ENCODE measurements at regions not wholly inside any gene's neighbourhood (a gene's known extent, or its start where the extent isn't known, plus 50 kb on each side); places are given as distances from the start of the nearest gene placed in this dataset.

- TF ChIP-seq E2F8 (IDR thresholded peaks at IDR 0.05; ENCODE audit: low read depth, partially characterized antibody) (no peak), SREBF2 (IDR thresholded peaks at IDR 0.05; ENCODE audit: low read length) (no peak), ASH2L (IDR thresholded peaks at IDR 0.05; ENCODE audit: borderline replicate concordance, low read depth) (no peak), NRF1 (conservative IDR thresholded peaks at IDR 0.05; ENCODE audit: low read depth, low read length) (no peak), ZNF622 (IDR thresholded peaks at IDR 0.05) (no peak)
Observed at GRCh38 chr5:168217497-168217896, 73.9 kb upstream of the WWC1 start (continued).

- no peak overlapping the region for H2AFZ ChIP-seq (ENCODE audit: control insufficient read depth, low read depth, low read length)
- CTCF ChIA-PET: interaction anchor here (0.6 to 7.1 kb wide), 20 partner anchors 7 to 640 kb away, joined by 3 to 81 read pairs (median 5); no protein-coding TSS in a partner anchor
- WGBS (ENCODE audit: insufficient coverage, insufficient replicate concordance, low lambda C conversion rate, missing lambda C conversion rate): 44% methylated on average over 9 of the region's 9 CpGs
- RAD21 ChIA-PET (ENCODE audit: unreplicated experiment): interaction anchor here (0.7 to 3.1 kb wide), 7 partner anchors 10 to 497 kb away, joined by 3 to 28 read pairs (median 4); no protein-coding TSS in a partner anchor
- H3K9ac ChIP-seq (ENCODE audit: control insufficient read depth, insufficient read depth, low read length): no peak overlapping the region
- H3K27ac ChIP-seq (ENCODE audit: control insufficient read depth, insufficient read depth): no peak overlapping the region
- POLR2A ChIA-PET: no interaction called here
- ATAC-seq: no peak
- H3K4me3 ChIP-seq: no peak overlapping the region
- H3K36me3 ChIP-seq (ENCODE audit: control insufficient read depth in 2 of 2, insufficient read depth in 2 of 2, low read length in 1 of 2): no peaks in the 10 kb centered on the region
- H3K4me2 ChIP-seq (ENCODE audit: control insufficient read depth, insufficient read depth): no peak overlapping the region
- no peaks in the 10 kb centered on the region for H3K4me1 ChIP-seq (ENCODE audit: control insufficient read depth, insufficient read depth, low read length)
- BruUV-seq (replicated peaks): no TSS peak
- no peak for FAIRE-seq
- no peak for DNase-seq (ENCODE audit: low read depth, low spot score)
- no peaks in the 10 kb centered on the region for H4K20me1 ChIP-seq (ENCODE audit: control insufficient read depth, insufficient read depth)
- H3K9me3 ChIP-seq (replicated peaks; ENCODE audit: control insufficient read depth, insufficient read depth, low read length): no peaks in the 10 kb centered on the region
- H3K27me3 ChIP-seq (replicated peaks in 1 of 2; ENCODE audit: control insufficient read depth in 2 of 2, insufficient read depth in 2 of 2, low read length in 1 of 2): peaks cover 1 to 3% of the 10 kb centered on the region in 2 experiments; a peak in 2 of 4 replicates
- no peaks in the 10 kb centered on the region for H3K79me2 ChIP-seq (ENCODE audit: control insufficient read depth, insufficient read depth, low read length)
- in situ Hi-C loops (cut with MboI): loop anchor here (5.0 kb wide), 2 partner anchors 101 to 496 kb away; no protein-coding TSS in a partner anchor
- SMC1A ChIA-PET (ENCODE audit: uncharacterized antibody, unreplicated experiment): interaction anchor here (1.1 to 2.6 kb wide), 5 partner anchors 9 to 496 kb away, joined by 3 to 19 read pairs (median 4); no protein-coding TSS in a partner anchor
- intact Hi-C loops (cut with micrococcal nuclease; ENCODE audit: unreplicated experiment): loop anchor here (1.0 kb wide), 2 partner anchors 104 to 495 kb away; no protein-coding TSS in a partner anchor
- TF ChIP-seq GABPA (IDR thresholded peaks at IDR 0.05; ENCODE audit: low read depth) (no peak), ZNF622 (IDR thresholded peaks at IDR 0.05) (no peak), TARDBP (IDR thresholded peaks at IDR 0.05; ENCODE audit: borderline replicate concordance) (no peak), NKRF (conservative IDR thresholded peaks at IDR 0.05) (no peak), STAT3 (IDR thresholded peaks at IDR 0.05; ENCODE audit: low read depth, low read length) (no peak), MXI1 (IDR thresholded peaks at IDR 0.05; ENCODE audit: low read depth, low read length) (no peak), RB1 (IDR thresholded peaks at IDR 0.05; ENCODE audit: borderline replicate concordance) (no peak), NFYB (IDR thresholded peaks at IDR 0.05; ENCODE audit: insufficient read depth, low read depth, low read length) (no peak), TAF1 (IDR thresholded peaks at IDR 0.05; ENCODE audit: borderline replicate concordance, low read depth, low read length) (no peak), IRF4 (IDR thresholded peaks at IDR 0.05; ENCODE audit: low read depth, low read length) (no peak), ATF7 (IDR thresholded peaks at IDR 0.05; ENCODE audit: low read depth) (no peak)
- TF ChIP-seq, protein P1, sequence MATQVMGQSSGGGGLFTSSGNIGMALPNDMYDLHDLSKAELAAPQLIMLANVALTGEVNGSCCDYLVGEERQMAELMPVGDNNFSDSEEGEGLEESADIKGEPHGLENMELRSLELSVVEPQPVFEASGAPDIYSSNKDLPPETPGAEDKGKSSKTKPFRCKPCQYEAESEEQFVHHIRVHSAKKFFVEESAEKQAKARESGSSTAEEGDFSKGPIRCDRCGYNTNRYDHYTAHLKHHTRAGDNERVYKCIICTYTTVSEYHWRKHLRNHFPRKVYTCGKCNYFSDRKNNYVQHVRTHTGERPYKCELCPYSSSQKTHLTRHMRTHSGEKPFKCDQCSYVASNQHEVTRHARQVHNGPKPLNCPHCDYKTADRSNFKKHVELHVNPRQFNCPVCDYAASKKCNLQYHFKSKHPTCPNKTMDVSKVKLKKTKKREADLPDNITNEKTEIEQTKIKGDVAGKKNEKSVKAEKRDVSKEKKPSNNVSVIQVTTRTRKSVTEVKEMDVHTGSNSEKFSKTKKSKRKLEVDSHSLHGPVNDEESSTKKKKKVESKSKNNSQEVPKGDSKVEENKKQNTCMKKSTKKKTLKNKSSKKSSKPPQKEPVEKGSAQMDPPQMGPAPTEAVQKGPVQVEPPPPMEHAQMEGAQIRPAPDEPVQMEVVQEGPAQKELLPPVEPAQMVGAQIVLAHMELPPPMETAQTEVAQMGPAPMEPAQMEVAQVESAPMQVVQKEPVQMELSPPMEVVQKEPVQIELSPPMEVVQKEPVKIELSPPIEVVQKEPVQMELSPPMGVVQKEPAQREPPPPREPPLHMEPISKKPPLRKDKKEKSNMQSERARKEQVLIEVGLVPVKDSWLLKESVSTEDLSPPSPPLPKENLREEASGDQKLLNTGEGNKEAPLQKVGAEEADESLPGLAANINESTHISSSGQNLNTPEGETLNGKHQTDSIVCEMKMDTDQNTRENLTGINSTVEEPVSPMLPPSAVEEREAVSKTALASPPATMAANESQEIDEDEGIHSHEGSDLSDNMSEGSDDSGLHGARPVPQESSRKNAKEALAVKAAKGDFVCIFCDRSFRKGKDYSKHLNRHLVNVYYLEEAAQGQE (IDR thresholded peaks at IDR 0.05; ENCODE audit: low read depth, low read length): no peak
Observed at GRCh38 chr5:168218746-168219145, 72.7 kb upstream of the WWC1 start.

All from GM12878 (cell line).